ENCODE measurements at regions not wholly inside any gene's neighbourhood (a gene's known extent, or its start where the extent isn't known, plus 50 kb on each side); places are given as distances from the start of the nearest gene placed in this dataset.

DNA sequence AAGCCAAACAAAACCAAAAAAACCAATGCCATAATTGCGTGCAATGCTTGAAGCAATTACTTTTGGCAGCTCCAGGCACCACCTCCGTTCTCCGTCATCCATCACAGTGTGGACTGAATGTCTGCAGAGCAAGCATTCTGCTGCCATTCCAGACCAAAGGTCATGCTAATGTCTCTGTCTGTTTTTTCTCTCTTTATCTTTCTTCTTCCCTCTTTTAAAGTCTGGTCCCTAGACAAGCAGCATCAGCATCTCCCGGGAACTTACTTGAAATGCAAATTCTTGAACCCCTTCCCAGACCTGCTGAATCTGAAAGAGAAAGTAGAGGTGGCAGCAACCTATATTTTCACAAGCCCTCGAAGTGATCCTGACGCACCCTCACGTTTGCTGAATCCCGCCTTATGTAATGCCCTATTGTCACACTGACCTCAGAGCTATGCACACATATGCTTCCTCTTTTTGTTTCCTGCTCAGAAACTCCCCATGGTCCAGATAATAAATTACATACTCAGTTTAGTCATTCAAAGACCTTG lies 297.3 kb upstream of the PROK2 start:
- intact Hi-C loops (cut with micrococcal nuclease) (no loop called here), dilution Hi-C loops (cut with MboI; ENCODE audit: extremely low pct_ligation_motif_present, low sequenced_read_pairs) (no loop called here)
- H3K9ac ChIP-seq (replicated peaks; ENCODE audit: extremely low read depth, insufficient read depth, low read length): no peak overlapping the region
- no peaks in the 10 kb centered on the region for H3K9me1 ChIP-seq (replicated peaks; ENCODE audit: control insufficient read depth, extremely low read depth, insufficient read depth, low read length)
- H3K79me2 ChIP-seq (ENCODE audit: control insufficient read depth, insufficient read depth, low read length): no peaks in the 10 kb centered on the region
- H2AFZ ChIP-seq (ENCODE audit: low read depth, low read length): no peak overlapping the region
- H3K4me2 ChIP-seq (ENCODE audit: insufficient read depth, low read length): no peak overlapping the region
- ChIA-PET POLR2A (no interaction called here), CTCF (no interaction called here)
- TF ChIP-seq FOS (IDR thresholded peaks at IDR 0.05; ENCODE audit: borderline replicate concordance, insufficient read depth, low read length) (no peak), EZH2 (IDR thresholded peaks at IDR 0.05; ENCODE audit: borderline replicate concordance, low read depth, low read length, severe bottlenecking) (no peak), POLR2A (IDR thresholded peaks at IDR 0.05; ENCODE audit: low read depth, low read length) (no peak)
- FAIRE-seq: no peak
- peaks cover 0 to 2% of the 10 kb centered on the region in 2 experiments for H3K27me3 ChIP-seq (ENCODE audit: control insufficient read depth in 2 of 2, insufficient read depth in 2 of 2, low read length in 2 of 2)
- no peaks in the 10 kb centered on the region for H3K36me3 ChIP-seq (ENCODE audit: control insufficient read depth in 2 of 2, extremely low read depth in 1 of 2, insufficient read depth in 2 of 2, low read length in 2 of 2)
- H3K4me1 ChIP-seq (ENCODE audit: control insufficient read depth, extremely low read depth, insufficient read depth, low read length): no peaks in the 10 kb centered on the region
- no TSS peak for BruUV-seq (replicated peaks)
- H3K27ac ChIP-seq (ENCODE audit: insufficient read depth, low read depth, low read length): no peak overlapping the region
- H3K9me3 ChIP-seq (replicated peaks; ENCODE audit: control insufficient read depth, insufficient read depth, low read length): no peaks in the 10 kb centered on the region
- no peak overlapping the region for H3K4me3 ChIP-seq (replicated peaks in 1 of 3; ENCODE audit: insufficient read depth in 1 of 3, low read depth in 1 of 3, low read length in 3 of 3)
- H4K20me1 ChIP-seq (replicated peaks; ENCODE audit: control insufficient read depth, extremely low read depth, insufficient read depth, low read length): no peaks in the 10 kb centered on the region
- DNase-seq (ENCODE audit: low read depth, low spot score): peak; percentile 42

DNA sequence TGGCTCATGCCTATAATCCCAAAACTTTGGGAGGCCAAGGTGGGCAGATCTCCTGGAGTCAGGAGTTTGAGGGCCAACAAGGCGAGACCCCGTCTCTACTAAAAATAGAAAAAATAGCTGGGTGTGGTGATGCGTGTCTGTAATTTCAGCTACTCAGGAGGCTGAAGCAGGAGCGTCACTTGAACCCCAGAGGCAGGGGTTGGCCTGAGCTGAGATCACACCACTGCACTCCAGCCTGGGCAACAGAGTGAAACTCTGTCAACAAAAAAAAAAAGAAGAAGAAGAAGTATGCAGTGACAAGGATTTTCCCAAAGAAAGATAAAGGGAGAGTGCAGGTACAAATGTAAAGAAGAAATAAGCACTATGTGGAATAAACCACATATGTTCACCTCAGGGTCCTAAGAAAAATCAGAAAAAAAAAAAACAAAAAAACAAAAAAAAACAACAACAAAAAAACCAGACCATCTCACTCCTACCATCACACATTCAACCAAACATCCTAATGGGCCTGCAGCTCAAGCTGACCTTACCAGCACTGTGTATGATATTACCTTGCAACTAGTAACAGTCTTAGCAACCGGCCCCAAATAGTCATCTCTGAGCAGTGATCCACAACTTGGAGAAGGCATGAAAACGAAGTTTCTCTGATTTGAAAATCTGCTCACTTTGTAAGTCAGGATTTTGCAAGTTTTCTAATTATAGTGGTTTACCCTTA lies 296.7 kb upstream of the PROK2 start:
- DNase-seq (ENCODE audit: low read depth, low spot score): no peak
- Histone ChIP-seq H3K9me3 (replicated peaks; ENCODE audit: control insufficient read depth, insufficient read depth, low read length) (no peaks in the 10 kb centered on the region), H3K4me1 (ENCODE audit: control insufficient read depth, extremely low read depth, insufficient read depth, low read length) (no peaks in the 10 kb centered on the region), H2AFZ (ENCODE audit: low read depth, low read length) (no peak overlapping the region), H3K27ac (ENCODE audit: insufficient read depth, low read depth, low read length) (no peak overlapping the region), H3K9ac (replicated peaks; ENCODE audit: extremely low read depth, insufficient read depth, low read length) (no peak overlapping the region), H3K9me1 (replicated peaks; ENCODE audit: control insufficient read depth, extremely low read depth, insufficient read depth, low read length) (no peaks in the 10 kb centered on the region), H3K79me2 (ENCODE audit: control insufficient read depth, insufficient read depth, low read length) (no peaks in the 10 kb centered on the region), H3K36me3 (ENCODE audit: control insufficient read depth in 2 of 2, extremely low read depth in 1 of 2, insufficient read depth in 2 of 2, low read length in 2 of 2) (no peaks in the 10 kb centered on the region), H3K4me3 (replicated peaks in 1 of 3; ENCODE audit: insufficient read depth in 1 of 3, low read depth in 1 of 3, low read length in 3 of 3) (no peak overlapping the region), H4K20me1 (replicated peaks; ENCODE audit: control insufficient read depth, extremely low read depth, insufficient read depth, low read length) (no peaks in the 10 kb centered on the region), H3K4me2 (ENCODE audit: insufficient read depth, low read length) (no peak overlapping the region), H3K27me3 (ENCODE audit: control insufficient read depth in 2 of 2, insufficient read depth in 2 of 2, low read length in 2 of 2) (peaks cover 0 to 2% of the 10 kb centered on the region in 2 experiments)
- POLR2A ChIA-PET: no interaction called here
- no peak for FAIRE-seq
- no TSS peak for BruUV-seq (replicated peaks)
- CTCF ChIA-PET: no interaction called here
- intact Hi-C loops (cut with micrococcal nuclease) (no loop called here), dilution Hi-C loops (cut with MboI; ENCODE audit: extremely low pct_ligation_motif_present, low sequenced_read_pairs) (no loop called here)
- TF ChIP-seq GATA2 (IDR thresholded peaks at IDR 0.05; ENCODE audit: insufficient read depth, insufficient read length, low read depth, low read length) (no peak), FOS (IDR thresholded peaks at IDR 0.05; ENCODE audit: borderline replicate concordance, insufficient read depth, low read length) (no peak), CTCF (IDR thresholded peaks at IDR 0.05; ENCODE audit: extremely low read depth in 1 of 2, insufficient read depth in 1 of 2, low read depth in 1 of 2, low read length in 2 of 2) (no peak), MYC (IDR thresholded peaks at IDR 0.05; ENCODE audit: low read depth, low read length) (no peak), EZH2 (IDR thresholded peaks at IDR 0.05; ENCODE audit: borderline replicate concordance, low read depth, low read length, severe bottlenecking) (no peak), POLR2A (IDR thresholded peaks at IDR 0.05; ENCODE audit: low read depth, low read length) (no peak), POLR2AphosphoS5 (IDR thresholded peaks at IDR 0.05; ENCODE audit: insufficient read depth, low read depth, low read length) (no peak), JUN (IDR thresholded peaks at IDR 0.05; ENCODE audit: borderline replicate concordance, insufficient read depth, insufficient read length, low read depth) (no peak), MAX (IDR thresholded peaks at IDR 0.05; ENCODE audit: insufficient read depth, insufficient read length) (no peak)

Data from endothelial cell of umbilical vein (primary cell).